Tibial nerve (tissue), 4 donors: ENCODE measurements at regions not wholly inside any gene's neighbourhood (a gene's known extent, or its start where the extent isn't known, plus 50 kb on each side); places are given as distances from the start of the nearest gene placed in this dataset.

Experiments used
- DNase-seq, 2 donors: peaks; one replicate each; pipeline ENCODE4 v3.0.0-alpha.2; 2019; ENCODE audit warnings: low spot score in 2 of 2
- H3K27ac ChIP-seq, 4 donors: fragments of 200-600 bp; sonication (generic) in 3 of 4; one replicate each; pipeline ENCODE4 v1.5.1; 2017 to 2019; ENCODE audit warnings: mild to moderate bottlenecking in 1 of 4
- H3K27me3 ChIP-seq, 2 donors: fragments of 200-600 bp; sonication (generic) in 1 of 2; one replicate each; pipeline versions ENCODE4 v1.5.1 to v1.6.0; 2017 to 2019
- H3K36me3 ChIP-seq, 3 donors: fragments of 200-600 bp; sonication (generic); one replicate each; pipeline ENCODE4 v1.5.1; 2018 to 2019
- H3K4me1 ChIP-seq, 4 donors: fragments of 200-600 bp; sonication (generic) in 3 of 4; one replicate each; pipeline ENCODE4 v1.5.1; 2017 to 2019
- H3K4me3 ChIP-seq, 4 donors: fragments of 200-600 bp; sonication (generic) in 3 of 4; one replicate each; pipeline ENCODE4 v1.5.1; 2017 to 2019; ENCODE audit warnings: mild to moderate bottlenecking in 1 of 4, moderate library complexity in 1 of 4
- H3K9me3 ChIP-seq, 4 donors: fragments of 200-600 bp; sonication (generic) in 3 of 4; one replicate each; pipeline ENCODE4 v1.5.1; 2017 to 2019
- EP300 ChIP-seq, 2 donors: sonication (generic); formaldehyde crosslinking; IDR thresholded peaks; one replicate each; pipeline ENCODE4 v1.6.1; 2017; ENCODE audit warnings: antibody characterized with exemption in 2 of 2, mild to moderate bottlenecking in 1 of 2
- POLR2A ChIP-seq, 2 donors: fragments of 450-650 bp; IDR thresholded peaks; one replicate each; pipeline ENCODE4 v1.6.1; 2017; ENCODE audit warnings: antibody characterized with exemption in 2 of 2, mild to moderate bottlenecking in 2 of 2, moderate library complexity in 2 of 2
- WGBS, 2 donors: methylation state at CpG; one replicate each; pipeline ENCODE4 v1.1.5; 2018; 5-methylcytosine and 5-hydroxymethylcytosine counted together
- TF ChIP-seq, protein P1 (sequence below), 5 experiments: fragments of 200-600 bp in 3 of 5; fragments of 450-650 bp in 2 of 5; sonication (generic) in 3 of 5; IDR thresholded peaks; one replicate each; pipeline ENCODE4 v1.5.1; 2016 to 2019; ENCODE audit warnings: antibody characterized with exemption in 5 of 5, mild to moderate bottlenecking in 3 of 5, moderate library complexity in 2 of 5

DNA sequence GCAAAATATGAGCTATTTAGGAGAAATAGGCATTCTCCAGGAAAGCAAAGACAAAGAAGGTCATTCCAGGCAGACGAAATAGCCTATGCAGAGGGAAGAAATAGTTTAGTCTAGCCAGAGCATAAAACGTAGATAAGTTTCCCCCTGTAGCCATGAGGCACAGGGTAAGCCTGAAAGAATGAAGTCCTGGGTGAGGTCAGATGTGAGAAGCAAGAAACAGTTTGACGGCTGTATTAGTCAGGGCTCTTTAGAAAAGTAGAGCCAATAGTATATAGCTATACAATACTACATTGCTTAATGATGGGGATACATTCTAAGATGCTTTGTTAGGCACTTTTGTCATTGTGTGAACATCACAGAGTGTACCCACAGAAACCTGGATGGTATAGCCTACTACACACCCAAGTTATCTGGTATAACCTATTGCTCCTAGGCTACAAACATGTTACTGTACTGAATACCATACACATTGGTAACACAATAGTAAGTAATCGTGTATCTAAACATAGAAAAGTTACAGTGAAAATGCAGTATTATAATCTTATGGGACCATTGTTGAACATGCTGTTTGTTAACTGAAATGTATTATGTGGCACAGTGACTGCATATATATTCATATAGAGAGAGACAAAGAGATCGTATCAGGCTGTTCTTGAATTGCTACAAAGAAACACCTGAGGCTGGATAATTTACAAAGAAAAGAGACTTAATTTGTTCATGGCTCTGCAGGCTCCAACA, 59.3 kb upstream of the WDFY2 start:
- no peak for TF ChIP-seq POLR2A (IDR thresholded peaks at IDR 0.05)
- no peak for TF ChIP-seq EP300 (IDR thresholded peaks at IDR 0.05)
- TF ChIP-seq, protein P1, sequence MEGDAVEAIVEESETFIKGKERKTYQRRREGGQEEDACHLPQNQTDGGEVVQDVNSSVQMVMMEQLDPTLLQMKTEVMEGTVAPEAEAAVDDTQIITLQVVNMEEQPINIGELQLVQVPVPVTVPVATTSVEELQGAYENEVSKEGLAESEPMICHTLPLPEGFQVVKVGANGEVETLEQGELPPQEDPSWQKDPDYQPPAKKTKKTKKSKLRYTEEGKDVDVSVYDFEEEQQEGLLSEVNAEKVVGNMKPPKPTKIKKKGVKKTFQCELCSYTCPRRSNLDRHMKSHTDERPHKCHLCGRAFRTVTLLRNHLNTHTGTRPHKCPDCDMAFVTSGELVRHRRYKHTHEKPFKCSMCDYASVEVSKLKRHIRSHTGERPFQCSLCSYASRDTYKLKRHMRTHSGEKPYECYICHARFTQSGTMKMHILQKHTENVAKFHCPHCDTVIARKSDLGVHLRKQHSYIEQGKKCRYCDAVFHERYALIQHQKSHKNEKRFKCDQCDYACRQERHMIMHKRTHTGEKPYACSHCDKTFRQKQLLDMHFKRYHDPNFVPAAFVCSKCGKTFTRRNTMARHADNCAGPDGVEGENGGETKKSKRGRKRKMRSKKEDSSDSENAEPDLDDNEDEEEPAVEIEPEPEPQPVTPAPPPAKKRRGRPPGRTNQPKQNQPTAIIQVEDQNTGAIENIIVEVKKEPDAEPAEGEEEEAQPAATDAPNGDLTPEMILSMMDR (IDR thresholded peaks at IDR 0.05), result no peak
- 73 to 78% methylated on average over 5 of the region's 5 CpGs for WGBS, 2 donors
- Histone ChIP-seq H3K27ac (no peak overlapping the region), H3K36me3 (no peaks in the 10 kb centered on the region), H3K4me3 (no peak overlapping the region), H3K27me3 (no peaks in the 10 kb centered on the region), H3K9me3 (no peaks in the 10 kb centered on the region), H3K4me1 (peaks cover 0 to 4% (median 0%) of the 10 kb centered on the region in 4 donors)
- DNase-seq, result no peak

DNA sequence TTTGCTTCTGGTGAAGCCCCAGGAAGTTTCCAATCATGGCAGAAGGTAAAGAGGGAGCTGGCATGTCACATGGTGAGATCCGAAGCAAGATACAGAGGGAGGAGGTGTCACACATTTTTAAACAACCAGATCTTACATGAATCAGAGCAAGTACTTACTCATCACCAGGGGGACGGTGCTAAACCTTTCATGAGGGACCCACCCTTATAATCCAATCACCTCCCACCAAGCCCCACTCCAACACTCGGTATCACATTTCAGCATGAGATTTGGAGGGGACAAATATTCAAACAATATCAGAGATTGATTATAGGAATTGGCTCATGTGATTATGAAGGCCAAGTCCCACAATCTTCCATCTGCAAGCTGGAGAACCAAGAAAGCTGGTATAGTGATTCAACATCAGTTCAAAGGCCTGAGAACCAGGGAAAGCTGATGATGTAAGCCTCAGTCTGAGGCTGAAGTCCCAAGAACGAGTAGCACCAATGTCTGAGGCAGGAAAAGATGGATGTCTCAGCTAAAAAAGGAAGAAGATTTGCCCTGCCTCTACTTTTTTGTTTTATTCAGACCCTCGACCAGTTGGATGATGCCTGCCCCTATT, 58.6 kb upstream of the WDFY2 start:
- no peak overlapping the region for H3K27ac ChIP-seq
- no peaks in the 10 kb centered on the region for H3K27me3 ChIP-seq
- no peak for DNase-seq
- H3K9me3 ChIP-seq, result peaks cover 0 to under 1% (median 0%) of the 10 kb centered on the region in 4 donors
- WGBS, 2 donors, result 77 to 81% methylated on average over 5 of the region's 5 CpGs
- H3K4me3 ChIP-seq, result no peak overlapping the region
- H3K36me3 ChIP-seq, result no peaks in the 10 kb centered on the region
- peaks cover 0 to 4% (median 0%) of the 10 kb centered on the region in 4 donors for H3K4me1 ChIP-seq
- TF ChIP-seq, protein P1 (IDR thresholded peaks at IDR 0.05), result no peak
- no peak for TF ChIP-seq EP300 (IDR thresholded peaks at IDR 0.05)
- no peak for TF ChIP-seq POLR2A (IDR thresholded peaks at IDR 0.05)

DNA sequence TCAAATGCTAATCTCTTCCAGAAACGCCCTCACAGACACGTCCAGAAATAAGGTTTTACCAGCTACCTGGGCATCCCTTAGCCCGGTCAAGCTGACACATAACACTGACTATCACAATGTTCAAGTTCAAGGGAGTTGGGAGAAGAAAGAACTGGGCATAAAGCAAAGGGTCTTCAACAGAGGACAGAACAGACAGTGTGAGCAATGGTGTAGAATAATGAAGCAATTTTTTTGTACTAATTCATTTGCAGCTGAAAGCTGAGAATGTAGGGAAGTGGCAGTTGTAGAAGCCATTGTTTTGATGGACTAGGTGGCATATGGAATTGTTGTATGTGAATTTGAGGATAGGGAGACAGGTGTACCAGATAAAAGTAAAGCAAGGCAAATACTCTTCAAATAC, 58.1 kb upstream of the WDFY2 start:
- TF ChIP-seq, protein P1 (IDR thresholded peaks at IDR 0.05), result no peak
- TF ChIP-seq EP300 (IDR thresholded peaks at IDR 0.05), result no peak
- no peak for TF ChIP-seq POLR2A (IDR thresholded peaks at IDR 0.05)
- H3K27ac ChIP-seq, result no peak overlapping the region
- DNase-seq, result no peak
- H3K36me3 ChIP-seq, result no peaks in the 10 kb centered on the region
- H3K4me1 ChIP-seq, result peaks cover 0 to 4% (median 0%) of the 10 kb centered on the region in 4 donors
- H3K9me3 ChIP-seq, result peaks cover 0 to 3% (median 0%) of the 10 kb centered on the region in 4 donors
- no peak overlapping the region for H3K4me3 ChIP-seq
- 74 to 89% methylated on average over 3 of the region's 3 CpGs for WGBS, 2 donors
- no peaks in the 10 kb centered on the region for H3K27me3 ChIP-seq

DNA sequence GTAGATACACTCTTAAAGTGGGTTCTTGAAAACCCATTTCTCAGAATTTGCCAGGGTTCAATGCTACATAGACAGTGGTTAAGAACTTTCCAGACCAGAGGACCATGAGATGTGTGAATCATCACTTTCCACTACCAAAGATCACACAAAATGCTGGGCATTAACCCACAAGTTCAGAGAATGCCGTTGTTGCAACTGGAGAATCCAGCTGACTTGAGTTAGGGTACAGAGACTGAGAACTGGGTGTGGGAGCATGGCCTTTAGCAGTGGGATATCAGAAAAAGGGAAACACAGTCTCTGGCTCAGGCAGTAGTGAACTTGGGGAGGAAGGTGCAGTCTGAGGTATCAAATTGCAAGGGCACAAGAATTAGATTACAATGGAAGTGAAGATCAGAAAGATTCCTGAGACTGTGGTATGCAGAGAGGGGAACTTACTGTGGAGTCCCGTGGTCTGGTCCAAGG, 51.5 kb upstream of the WDFY2 start:
- H3K36me3 ChIP-seq, result no peaks in the 10 kb centered on the region
- H3K27me3 ChIP-seq, result no peaks in the 10 kb centered on the region
- peaks cover 0 to 5% (median 0%) of the 10 kb centered on the region in 4 donors for H3K4me1 ChIP-seq
- no peak overlapping the region for H3K4me3 ChIP-seq
- H3K9me3 ChIP-seq, result peaks cover 0 to 9% (median 0%) of the 10 kb centered on the region in 4 donors
- TF ChIP-seq, protein P1 (IDR thresholded peaks at IDR 0.05), result no peak
- TF ChIP-seq EP300 (IDR thresholded peaks at IDR 0.05), result no peak
- TF ChIP-seq POLR2A (IDR thresholded peaks at IDR 0.05), result no peak
- DNase-seq, result no peak
- no peak overlapping the region for H3K27ac ChIP-seq
- 54 to 69% methylated on average over 2 of the region's 2 CpGs for WGBS, 2 donors
